ENCODE measurements at regions not wholly inside any gene's neighbourhood (a gene's known extent, or its start where the extent isn't known, plus 50 kb on each side); places are given as distances from the start of the nearest gene placed in this dataset.

DNA sequence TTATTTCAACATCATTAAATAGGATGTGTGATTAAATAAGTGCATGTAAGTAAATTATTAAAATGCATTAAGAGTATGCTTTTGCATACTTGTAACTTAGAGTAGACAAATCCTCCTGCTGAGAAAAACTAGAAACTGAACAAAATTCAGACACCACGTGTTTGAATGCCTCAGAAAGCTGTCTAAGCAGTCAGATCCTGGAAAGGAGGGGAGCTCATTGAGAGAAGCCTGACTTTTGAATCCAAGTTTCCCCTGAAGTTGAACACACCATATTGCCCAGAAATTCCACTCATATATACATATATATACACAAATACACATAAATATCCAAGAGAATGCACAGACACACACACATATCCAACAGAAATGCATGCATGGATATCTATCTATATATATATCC, 190.0 kb upstream of the BMP2 start:
- Histone ChIP-seq H3K4ac (ENCODE audit: low read depth, low read length) (no peak overlapping the region), H3K23me2 (ENCODE audit: insufficient read length, low read depth, low read length, poor library complexity, severe bottlenecking) (no peaks in the 10 kb centered on the region), H3K27me3 (ENCODE audit: insufficient read depth, low read length) (no peaks in the 10 kb centered on the region), H3K4me2 (ENCODE audit: insufficient read depth, insufficient read length, low read length) (no peak overlapping the region), H3K9me3 (ENCODE audit: control insufficient read depth, low read depth, low read length) (no peaks in the 10 kb centered on the region), H3K56ac (ENCODE audit: insufficient read length, low read depth, low read length) (no peak overlapping the region), H2BK120ac (ENCODE audit: low read depth, low read length, poor library complexity, severe bottlenecking) (no peak overlapping the region), H4K5ac (ENCODE audit: insufficient read length, low read depth, low read length) (no peak overlapping the region), H2BK5ac (ENCODE audit: insufficient read length, low read length) (no peak overlapping the region), H3K79me1 (ENCODE audit: insufficient read depth, low read depth, low read length, poor library complexity, severe bottlenecking) (no peaks in the 10 kb centered on the region), H2BK20ac (ENCODE audit: low read depth, low read length, poor library complexity, severe bottlenecking) (no peak overlapping the region), H3K9ac (ENCODE audit: extremely low read depth, insufficient read length, low read length) (no peak overlapping the region), H2AFZ (ENCODE audit: low read length) (no peak overlapping the region), H3K14ac (ENCODE audit: insufficient read depth, low read length) (no peak overlapping the region), H3K4me1 (ENCODE audit: insufficient read depth, low read length) (no peaks in the 10 kb centered on the region), H3K23ac (ENCODE audit: insufficient read length, low read depth, low read length) (no peak overlapping the region), H4K8ac (replicated peaks; ENCODE audit: insufficient read length, low read depth, low read length) (no peak overlapping the region), H3K18ac (ENCODE audit: insufficient read length, low read depth, low read length) (no peak overlapping the region), H2BK15ac (ENCODE audit: low read depth, low read length) (no peak overlapping the region), H4K20me1 (ENCODE audit: control insufficient read depth, insufficient read depth, insufficient read length) (no peaks in the 10 kb centered on the region), H3K79me2 (ENCODE audit: insufficient read depth, low read length) (no peaks in the 10 kb centered on the region), H2BK12ac (ENCODE audit: insufficient read length, low read depth, low read length) (no peak overlapping the region), H3K27ac (ENCODE audit: insufficient read length, low read depth, low read length) (no peak overlapping the region), H3T11ph (ENCODE audit: low read length) (no peak overlapping the region), H4K91ac (ENCODE audit: insufficient read length, low read depth, low read length) (no peak overlapping the region), H2AK5ac (ENCODE audit: insufficient read length, low read length) (no peak overlapping the region)
- WGBS (ENCODE audit: extremely low coverage, insufficient read length, low lambda C conversion rate) = no CpG with 5 or more reads among the region's 1 CpG
- no peak overlapping the region for H3K27ac Mint-ChIP-seq
- TF ChIP-seq, protein P1, sequence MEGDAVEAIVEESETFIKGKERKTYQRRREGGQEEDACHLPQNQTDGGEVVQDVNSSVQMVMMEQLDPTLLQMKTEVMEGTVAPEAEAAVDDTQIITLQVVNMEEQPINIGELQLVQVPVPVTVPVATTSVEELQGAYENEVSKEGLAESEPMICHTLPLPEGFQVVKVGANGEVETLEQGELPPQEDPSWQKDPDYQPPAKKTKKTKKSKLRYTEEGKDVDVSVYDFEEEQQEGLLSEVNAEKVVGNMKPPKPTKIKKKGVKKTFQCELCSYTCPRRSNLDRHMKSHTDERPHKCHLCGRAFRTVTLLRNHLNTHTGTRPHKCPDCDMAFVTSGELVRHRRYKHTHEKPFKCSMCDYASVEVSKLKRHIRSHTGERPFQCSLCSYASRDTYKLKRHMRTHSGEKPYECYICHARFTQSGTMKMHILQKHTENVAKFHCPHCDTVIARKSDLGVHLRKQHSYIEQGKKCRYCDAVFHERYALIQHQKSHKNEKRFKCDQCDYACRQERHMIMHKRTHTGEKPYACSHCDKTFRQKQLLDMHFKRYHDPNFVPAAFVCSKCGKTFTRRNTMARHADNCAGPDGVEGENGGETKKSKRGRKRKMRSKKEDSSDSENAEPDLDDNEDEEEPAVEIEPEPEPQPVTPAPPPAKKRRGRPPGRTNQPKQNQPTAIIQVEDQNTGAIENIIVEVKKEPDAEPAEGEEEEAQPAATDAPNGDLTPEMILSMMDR (conservative IDR thresholded peaks at IDR 0.05) = no peak
- no peak overlapping the region for H3K4me3 Mint-ChIP-seq
- H3K36me3 Mint-ChIP-seq (ENCODE audit: insufficient read depth in 1 of 3, low read depth in 3 of 3) = no peaks in the 10 kb centered on the region
- H3K4me1 Mint-ChIP-seq = no peaks in the 10 kb centered on the region
- H3K27me3 Mint-ChIP-seq (ENCODE audit: low read depth) = no peaks in the 10 kb centered on the region; the same call in 1 of the 2 replicates
- DNase-seq = no peak
- H3K9me3 Mint-ChIP-seq = no peaks in the 10 kb centered on the region

Data from H9 (cell line).